PFSK-1 (cell line): ENCODE measurements at regions not wholly inside any gene's neighbourhood (a gene's known extent, or its start where the extent isn't known, plus 50 kb on each side); places are given as distances from the start of the nearest gene placed in this dataset.

Experiments
- FOXP2 ChIP-seq: optimal IDR thresholded peaks from 2 replicates; pipeline ENCODE3; 2011; ENCODE audit warnings: borderline replicate concordance, control low read depth, inconsistent platforms; ENCODE audit not compliant: insufficient read depth; ENCODE audit errors: extremely low read length, extremely low read depth
- POLR2AphosphoS5 ChIP-seq: IDR thresholded peaks from 2 replicates; pipeline ENCODE4 v1.6.1; 2012; ENCODE audit warnings: low read depth, mild to moderate bottlenecking, control low read depth, low read length, moderate library complexity
- SIN3A ChIP-seq: IDR thresholded peaks from 2 replicates; pipeline ENCODE4 v1.6.1; 2012; ENCODE audit warnings: mild to moderate bottlenecking, low read length, moderate library complexity, borderline replicate concordance; ENCODE audit not compliant: insufficient read depth
- TAF1 ChIP-seq: IDR thresholded peaks from 2 replicates; pipeline ENCODE4 v1.6.1; 2012; ENCODE audit warnings: low read length, control low read depth, borderline replicate concordance; ENCODE audit not compliant: insufficient read depth
- TF ChIP-seq, protein P1 (sequence below), 2 experiments: IDR thresholded peaks; 2 replicates each; pipeline versions ENCODE4 v1.6.1 to v1.8.0; 2011 to 2012; ENCODE audit warnings: low read depth in 2 of 2, low read length in 2 of 2, control low read depth in 1 of 2, inconsistent platforms in 1 of 2, mild to moderate bottlenecking in 1 of 2, moderate library complexity in 1 of 2; ENCODE audit not compliant: insufficient read depth in 1 of 2

- TF ChIP-seq POLR2AphosphoS5 (no peak), TAF1 (no peak), SIN3A (no peak), FOXP2 (no peak)
- TF ChIP-seq, protein P1, sequence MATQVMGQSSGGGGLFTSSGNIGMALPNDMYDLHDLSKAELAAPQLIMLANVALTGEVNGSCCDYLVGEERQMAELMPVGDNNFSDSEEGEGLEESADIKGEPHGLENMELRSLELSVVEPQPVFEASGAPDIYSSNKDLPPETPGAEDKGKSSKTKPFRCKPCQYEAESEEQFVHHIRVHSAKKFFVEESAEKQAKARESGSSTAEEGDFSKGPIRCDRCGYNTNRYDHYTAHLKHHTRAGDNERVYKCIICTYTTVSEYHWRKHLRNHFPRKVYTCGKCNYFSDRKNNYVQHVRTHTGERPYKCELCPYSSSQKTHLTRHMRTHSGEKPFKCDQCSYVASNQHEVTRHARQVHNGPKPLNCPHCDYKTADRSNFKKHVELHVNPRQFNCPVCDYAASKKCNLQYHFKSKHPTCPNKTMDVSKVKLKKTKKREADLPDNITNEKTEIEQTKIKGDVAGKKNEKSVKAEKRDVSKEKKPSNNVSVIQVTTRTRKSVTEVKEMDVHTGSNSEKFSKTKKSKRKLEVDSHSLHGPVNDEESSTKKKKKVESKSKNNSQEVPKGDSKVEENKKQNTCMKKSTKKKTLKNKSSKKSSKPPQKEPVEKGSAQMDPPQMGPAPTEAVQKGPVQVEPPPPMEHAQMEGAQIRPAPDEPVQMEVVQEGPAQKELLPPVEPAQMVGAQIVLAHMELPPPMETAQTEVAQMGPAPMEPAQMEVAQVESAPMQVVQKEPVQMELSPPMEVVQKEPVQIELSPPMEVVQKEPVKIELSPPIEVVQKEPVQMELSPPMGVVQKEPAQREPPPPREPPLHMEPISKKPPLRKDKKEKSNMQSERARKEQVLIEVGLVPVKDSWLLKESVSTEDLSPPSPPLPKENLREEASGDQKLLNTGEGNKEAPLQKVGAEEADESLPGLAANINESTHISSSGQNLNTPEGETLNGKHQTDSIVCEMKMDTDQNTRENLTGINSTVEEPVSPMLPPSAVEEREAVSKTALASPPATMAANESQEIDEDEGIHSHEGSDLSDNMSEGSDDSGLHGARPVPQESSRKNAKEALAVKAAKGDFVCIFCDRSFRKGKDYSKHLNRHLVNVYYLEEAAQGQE (IDR thresholded peaks at IDR 0.05; ENCODE audit: insufficient read depth in 1 of 2, low read depth in 2 of 2, low read length in 2 of 2) = no peak
These were observed 236.0 kb downstream of the ATP23 start for GRCh38 chr12:58177366-58177765.

DNA sequence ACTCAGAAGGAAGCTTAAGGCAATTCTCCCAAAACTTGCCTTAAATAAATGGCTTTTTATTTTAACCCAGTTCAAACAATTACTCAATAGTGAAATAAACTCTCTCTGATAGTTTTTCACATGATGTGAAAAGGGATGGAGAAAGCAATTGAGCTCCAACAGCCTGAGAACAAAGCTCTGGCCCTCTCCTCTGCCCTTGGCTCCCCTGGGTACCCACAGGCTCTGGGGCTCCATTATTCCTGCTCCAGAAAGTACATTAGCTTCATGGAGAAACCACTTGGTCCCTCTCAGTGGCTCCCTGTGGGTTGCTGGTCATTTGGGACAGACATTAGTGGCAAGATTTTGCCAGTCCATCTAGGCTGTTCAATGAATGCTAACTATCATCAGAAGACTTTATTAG lies 242.8 kb downstream of the ATP23 start:
- TF ChIP-seq, protein P1 (IDR thresholded peaks at IDR 0.05; ENCODE audit: insufficient read depth in 1 of 2, low read depth in 2 of 2, low read length in 2 of 2) = no peak
- TF ChIP-seq FOXP2 (no peak), SIN3A (no peak)

GRCh38 chr12:58186401-58186800 lies 245.0 kb downstream of the ATP23 start:
- no peak for TF ChIP-seq TAF1

- TF ChIP-seq, protein P1 (IDR thresholded peaks at IDR 0.05; ENCODE audit: insufficient read depth in 1 of 2, low read depth in 2 of 2, low read length in 2 of 2) = no peak
- TF ChIP-seq POLR2AphosphoS5 = no peak
- no peak for TF ChIP-seq FOXP2
- no peak for TF ChIP-seq TAF1
- no peak for TF ChIP-seq SIN3A
These were observed 245.5 kb downstream of the ATP23 start for GRCh38 chr12:58186914-58187313.

- TF ChIP-seq FOXP2 (no peak), POLR2AphosphoS5 (no peak), SIN3A (no peak), TAF1 (no peak)
- TF ChIP-seq, protein P1 (IDR thresholded peaks at IDR 0.05; ENCODE audit: insufficient read depth in 1 of 2, low read depth in 2 of 2, low read length in 2 of 2) = no peak
These were observed 247.7 kb downstream of the ATP23 start for GRCh38 chr12:58189030-58189429.
